Right cardiac atrium (tissue), 5 donors: ENCODE measurements at regions not wholly inside any gene's neighbourhood (a gene's known extent, or its start where the extent isn't known, plus 50 kb on each side); places are given as distances from the start of the nearest gene placed in this dataset.

Source experiments
- ATAC-seq, 2 donors: fragments of 200-7000 bp; cut with Tn5 transposase; one replicate each; pipeline versions ENCODE4 v1.8.0 to v1.9.1; 2020; ENCODE audit warnings: moderate library complexity in 2 of 2, mild to moderate bottlenecking in 1 of 2
- DNase-seq, 3 donors: peaks; one replicate each; pipeline ENCODE4 v3.0.0-alpha.2; 2020
- H3K27ac ChIP-seq: one replicate; pipeline ENCODE4 v1.5.1; 2013; ENCODE audit warnings: mild to moderate bottlenecking, low read length, control low read depth, moderate library complexity
- H3K27me3 ChIP-seq: one replicate; pipeline ENCODE4 v1.6.1; 2013; ENCODE audit not compliant: control insufficient read depth, insufficient read depth
- H3K4me1 ChIP-seq: one replicate; pipeline ENCODE4 v1.6.1; 2013; ENCODE audit warnings: low read length; ENCODE audit not compliant: control insufficient read depth, insufficient read depth
- H3K4me3 ChIP-seq: one replicate; pipeline ENCODE4 v1.5.1; 2013; ENCODE audit warnings: low read length, control low read depth
- H3K9me3 ChIP-seq: one replicate; pipeline ENCODE4 v1.6.1; 2013; ENCODE audit warnings: low read length; ENCODE audit not compliant: control insufficient read depth
- WGBS: extraction: QIAGEN DNeasy Blood & Tissue Kit; methylation state at CpG from one replicate; pipeline ENCODE4 v1.1.7; 2013; 5-methylcytosine and 5-hydroxymethylcytosine counted together
- intact Hi-C, 4 donors: fragments of 100-400 bp; cut with DNase I; formaldehyde crosslinking; loops; one replicate each; pipeline versions ENCODE4 v1.11.0 to v1.14.0; 2022 to 2023
- donor health status: healthy with polysubstance abuse.
- donor health status: DM: no; HTN: yes; CAD: no.
- donor health status: DM: no; HTN: no; CAD: no.
- donor health status: DM: no; HTN: yes; CAD: no; lungs with severe emphysema.
- donor health status: DM: yes; HTN: yes; CAD: no.

DNA sequence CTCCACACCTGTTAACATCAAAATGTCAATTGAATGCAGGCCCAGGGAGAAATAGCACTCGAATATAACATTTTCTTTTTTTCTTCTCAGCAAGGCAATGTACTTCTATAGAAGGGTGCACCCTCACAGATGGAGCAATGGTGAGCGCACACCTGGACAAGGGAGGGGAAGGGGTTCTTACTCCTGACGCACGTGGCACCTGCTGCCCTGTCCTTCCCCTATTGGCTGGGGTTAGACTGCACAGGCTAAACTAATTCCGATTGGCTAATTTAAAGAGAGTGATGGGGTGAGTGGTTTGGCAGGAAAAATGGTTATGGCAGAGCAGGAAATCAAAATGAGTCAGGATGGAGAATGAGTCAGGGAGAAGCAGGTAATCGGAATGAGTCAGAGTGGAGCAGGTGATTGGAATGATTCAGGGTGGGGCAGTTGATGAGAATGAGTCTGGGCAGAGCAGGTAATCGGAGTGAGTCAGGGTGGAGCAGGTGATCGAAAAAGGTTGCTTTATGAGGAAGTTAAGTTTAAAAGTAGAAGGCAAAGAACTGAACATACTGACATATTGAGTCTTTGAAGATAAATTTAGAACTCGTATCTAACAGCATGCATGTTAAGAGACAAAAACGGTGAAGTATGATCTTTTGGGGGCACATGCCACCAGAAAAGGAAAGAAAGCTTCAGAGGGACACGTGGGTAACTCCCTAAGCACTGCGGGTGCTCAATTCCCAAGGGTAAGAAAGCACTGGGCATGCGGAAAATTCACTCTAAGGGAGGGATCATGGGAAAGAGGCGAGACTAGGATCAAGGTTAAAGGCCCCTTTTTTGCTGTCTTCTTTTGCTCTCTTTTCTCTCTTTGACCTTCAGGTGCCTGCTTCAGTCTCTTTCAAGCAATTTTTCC lies 72.9 kb upstream of the GALNT15 start:
- Histone ChIP-seq H3K4me3 (no peak overlapping the region), H3K27ac (peak overlapping the region; percentile 45), H3K27me3 (no peaks in the 10 kb centered on the region), H3K4me1 (peaks cover 4% of the 10 kb centered on the region), H3K9me3 (no peaks in the 10 kb centered on the region)
- intact Hi-C loops, result no loop called here
- DNase-seq (no peak), ATAC-seq (no peak)
- 83% methylated on average over 14 of the region's 14 CpGs for WGBS

DNA sequence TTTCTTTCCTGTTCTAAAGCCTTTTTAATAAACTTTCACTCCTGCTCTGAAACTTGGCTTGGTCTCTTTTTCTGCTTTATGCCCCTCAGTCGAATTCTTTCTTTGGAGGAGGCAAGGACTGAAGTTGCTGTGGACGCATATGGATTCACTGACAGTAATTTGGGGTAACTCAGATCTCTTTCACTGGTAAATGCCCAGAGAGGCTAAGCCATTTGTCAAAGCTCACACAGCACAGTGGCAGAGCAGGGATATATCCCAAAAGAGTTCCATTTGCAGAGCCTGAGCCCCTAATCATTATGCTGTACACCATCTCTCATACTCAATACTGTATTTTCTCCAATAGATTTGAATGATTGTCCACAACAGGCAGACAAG lies 72.3 kb upstream of the GALNT15 start:
- ATAC-seq (no peak), DNase-seq (no peak)
- no peak overlapping the region for H3K4me3 ChIP-seq
- peaks cover 4% of the 10 kb centered on the region for H3K4me1 ChIP-seq
- H3K27ac ChIP-seq, result peak overlapping the region; percentile 45
- H3K9me3 ChIP-seq, result no peaks in the 10 kb centered on the region
- WGBS, result 86% methylated on average over 2 of the region's 2 CpGs
- no peaks in the 10 kb centered on the region for H3K27me3 ChIP-seq
- intact Hi-C loops, result no loop called here

DNA sequence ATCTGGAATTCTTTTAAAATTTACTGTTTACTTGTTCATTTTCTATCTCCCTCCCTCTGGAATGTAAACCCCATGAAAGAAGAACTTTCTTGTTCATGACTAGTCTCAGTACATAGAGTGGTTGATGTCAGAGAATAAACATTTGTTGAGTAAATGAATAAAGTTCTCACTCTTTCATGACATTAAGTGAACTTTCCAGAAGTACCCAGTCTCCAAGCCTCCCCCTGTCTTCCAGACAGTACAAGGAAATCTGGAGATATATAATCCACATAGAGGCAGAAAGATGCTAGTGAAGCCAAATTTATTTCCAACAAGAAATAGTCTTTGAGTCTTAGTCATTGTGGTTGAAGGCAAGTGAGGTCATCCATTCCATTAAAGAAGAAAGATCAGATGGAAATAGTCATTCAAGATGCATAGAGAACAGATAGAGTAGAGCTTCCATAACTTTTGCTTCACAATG lies 71.5 kb upstream of the GALNT15 start:
- no peak overlapping the region for H3K27ac ChIP-seq
- peaks cover 4% of the 10 kb centered on the region for H3K4me1 ChIP-seq
- ATAC-seq (peak; percentile 67 to 82), DNase-seq (no peak)
- H3K9me3 ChIP-seq, result no peaks in the 10 kb centered on the region
- no peak overlapping the region for H3K4me3 ChIP-seq
- no peaks in the 10 kb centered on the region for H3K27me3 ChIP-seq
- intact Hi-C loops, result no loop called here

DNA sequence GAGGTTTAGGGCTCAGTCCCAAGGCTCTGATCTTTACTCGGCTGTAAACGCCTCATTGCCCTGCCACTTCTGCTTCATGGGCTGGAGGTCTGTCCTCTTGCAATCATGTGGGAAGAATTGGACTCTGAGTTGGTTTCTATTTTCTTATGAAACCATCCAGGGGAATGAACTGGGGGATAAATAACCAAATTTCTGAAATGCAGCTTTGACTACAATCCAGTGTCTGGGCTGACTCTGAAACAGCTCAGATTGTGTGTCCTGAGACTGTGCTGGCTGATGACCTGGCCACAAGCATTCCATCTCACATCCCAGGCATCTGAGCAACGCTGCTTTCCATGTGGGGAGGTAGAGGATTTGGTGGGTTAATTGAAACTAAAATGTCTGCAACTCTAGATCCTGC lies 71.0 kb upstream of the GALNT15 start:
- peak; percentile 44 to 61 for ATAC-seq
- no peaks in the 10 kb centered on the region for H3K27me3 ChIP-seq
- H3K9me3 ChIP-seq, result no peaks in the 10 kb centered on the region
- DNase-seq, result no peak
- peaks cover 4% of the 10 kb centered on the region for H3K4me1 ChIP-seq
- WGBS, result 54% methylated on average over 3 of the region's 3 CpGs
- H3K27ac ChIP-seq, result peak overlapping the region; percentile 25
- intact Hi-C loops, result no loop called here
- no peak overlapping the region for H3K4me3 ChIP-seq

DNA sequence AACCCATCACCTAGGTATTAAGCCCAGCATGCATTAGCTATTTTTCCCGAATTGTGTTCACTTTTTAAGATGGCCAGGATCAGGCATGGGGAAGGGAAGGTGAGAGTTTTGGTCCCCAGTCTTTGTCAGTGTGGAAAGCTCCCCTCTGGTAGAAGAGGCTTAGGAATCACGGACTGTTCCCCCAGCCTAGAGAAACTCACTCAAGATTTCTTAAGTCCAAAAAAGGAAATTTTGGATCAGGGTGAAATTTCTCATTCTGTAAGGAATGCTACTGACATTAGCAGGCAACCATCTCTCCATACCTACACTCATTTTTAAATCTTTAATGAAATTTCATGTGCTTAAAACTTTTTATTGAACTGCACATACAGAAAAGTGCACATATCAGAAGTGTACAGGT lies 70.3 kb upstream of the GALNT15 start:
- ATAC-seq (no peak), DNase-seq (no peak)
- H3K27me3 ChIP-seq, result no peaks in the 10 kb centered on the region
- no peak overlapping the region for H3K27ac ChIP-seq
- H3K4me1 ChIP-seq, result peaks cover 4% of the 10 kb centered on the region
- no peak overlapping the region for H3K4me3 ChIP-seq
- intact Hi-C loops, result no loop called here
- WGBS, result 74% methylated on average over 2 of the region's 2 CpGs
- H3K9me3 ChIP-seq, result no peaks in the 10 kb centered on the region

DNA sequence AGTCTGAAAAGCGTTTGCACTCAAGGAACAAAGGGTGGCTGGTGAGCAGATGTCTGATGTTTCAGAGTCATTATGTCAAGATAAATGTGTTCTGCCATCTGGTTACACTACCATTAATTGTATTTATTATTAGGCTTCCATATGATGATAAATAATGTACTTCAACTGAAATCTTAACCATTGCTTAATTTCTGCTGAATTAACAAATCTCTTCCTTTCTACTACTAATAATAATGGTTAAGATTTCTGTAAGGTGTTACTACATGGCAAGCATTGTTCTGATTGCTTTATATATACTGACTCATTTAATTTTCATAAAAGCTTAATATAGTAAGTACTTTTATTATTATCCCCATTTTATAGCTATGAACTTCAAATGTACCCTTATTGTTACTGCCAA lies 68.4 kb upstream of the GALNT15 start:
- no peak overlapping the region for H3K27ac ChIP-seq
- peaks cover 4% of the 10 kb centered on the region for H3K4me1 ChIP-seq
- ATAC-seq (no peak), DNase-seq (no peak)
- WGBS, result 91% methylated on average over 1 of the region's 1 CpG
- no peaks in the 10 kb centered on the region for H3K9me3 ChIP-seq
- intact Hi-C loops, result no loop called here
- no peaks in the 10 kb centered on the region for H3K27me3 ChIP-seq
- H3K4me3 ChIP-seq, result no peak overlapping the region

DNA sequence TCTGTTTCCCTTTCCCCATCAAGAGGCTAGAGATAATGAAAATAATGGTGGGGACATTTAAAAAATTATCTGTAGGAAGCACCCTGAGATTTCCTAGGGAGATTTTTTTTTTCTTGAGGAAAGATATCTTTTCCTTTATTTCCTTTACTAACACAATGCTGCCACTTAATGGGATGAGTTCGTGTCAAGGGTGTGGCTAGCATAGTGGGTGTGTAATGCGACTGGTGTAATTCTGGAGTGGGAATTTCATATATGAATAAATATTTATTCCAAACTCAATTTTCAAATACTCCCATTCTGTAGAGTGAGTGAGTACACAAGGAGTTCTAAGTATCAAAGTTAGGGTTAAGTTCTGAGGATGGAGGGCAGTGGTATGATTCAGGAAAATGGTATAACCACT lies 66.1 kb upstream of the GALNT15 start:
- DNase-seq, result no peak
- H3K4me1 ChIP-seq, result no peaks in the 10 kb centered on the region
- no peak for ATAC-seq
- WGBS, result 70% methylated on average over 2 of the region's 2 CpGs
- intact Hi-C loops, result no loop called here
- H3K4me3 ChIP-seq, result no peak overlapping the region
- no peak overlapping the region for H3K27ac ChIP-seq
- no peaks in the 10 kb centered on the region for H3K9me3 ChIP-seq
- no peaks in the 10 kb centered on the region for H3K27me3 ChIP-seq

DNA sequence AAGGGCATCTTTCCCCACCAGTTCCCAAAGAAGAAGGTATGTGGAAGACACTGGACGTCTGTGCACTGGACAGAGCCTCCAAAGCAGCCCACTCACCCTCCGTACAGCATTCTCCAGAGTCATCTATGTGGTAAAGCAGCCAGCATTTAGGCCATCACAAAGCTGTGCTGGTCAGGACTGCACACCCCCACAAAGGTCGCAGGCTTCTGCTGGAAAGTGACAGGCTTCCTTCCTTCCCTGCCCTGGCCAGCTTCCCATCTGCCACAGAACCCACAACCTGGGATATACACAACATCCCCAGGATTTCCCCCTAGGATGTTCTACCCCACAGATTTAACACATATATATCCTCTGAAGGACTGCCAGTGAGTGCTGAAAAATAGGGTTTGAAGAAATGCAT lies 64.6 kb upstream of the GALNT15 start:
- ATAC-seq, result peak in 1 of 2 donors; percentile 20
- Histone ChIP-seq H3K27ac (no peak overlapping the region), H3K9me3 (no peaks in the 10 kb centered on the region), H3K4me3 (no peak overlapping the region), H3K4me1 (no peaks in the 10 kb centered on the region), H3K27me3 (no peaks in the 10 kb centered on the region)
- no peak for DNase-seq
- 67% methylated on average over 3 of the region's 3 CpGs for WGBS
- intact Hi-C loops, result no loop called here

DNA sequence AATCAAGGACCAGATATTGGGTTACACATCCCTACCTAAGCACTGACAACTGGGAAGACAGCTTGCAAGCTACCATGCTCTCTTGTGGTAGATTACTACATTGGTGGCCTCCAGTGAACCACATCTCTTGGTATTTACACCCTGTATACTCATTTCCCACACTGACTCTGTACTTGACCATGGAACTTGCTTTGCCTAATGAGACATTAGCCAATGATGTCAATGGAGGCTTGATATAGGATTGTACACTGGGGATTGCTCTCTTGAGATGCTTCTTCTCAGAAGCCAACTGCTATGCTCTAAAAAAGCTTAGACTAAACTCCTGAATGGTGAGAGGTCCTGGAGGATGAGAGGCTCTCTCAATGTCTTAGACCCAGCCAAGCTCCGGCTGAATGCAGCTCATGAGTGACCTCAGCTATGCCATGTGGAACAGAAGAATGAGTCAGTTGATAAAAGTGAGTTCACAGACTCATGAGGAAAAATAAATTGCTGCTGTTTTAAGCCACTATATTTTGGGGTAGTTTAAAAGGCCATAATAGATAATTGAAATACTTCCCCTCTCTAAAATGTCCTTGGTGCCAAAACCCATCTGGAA lies 61.5 kb upstream of the GALNT15 start:
- Histone ChIP-seq H3K4me3 (no peak overlapping the region), H3K4me1 (no peaks in the 10 kb centered on the region), H3K27ac (no peak overlapping the region), H3K27me3 (no peaks in the 10 kb centered on the region), H3K9me3 (no peaks in the 10 kb centered on the region)
- DNase-seq (peak in 1 of 3 donors; percentile 41), ATAC-seq (peak; percentile 56 to 71)
- WGBS, result 54% methylated on average over 1 of the region's 1 CpG
- intact Hi-C loops, result no loop called here

DNA sequence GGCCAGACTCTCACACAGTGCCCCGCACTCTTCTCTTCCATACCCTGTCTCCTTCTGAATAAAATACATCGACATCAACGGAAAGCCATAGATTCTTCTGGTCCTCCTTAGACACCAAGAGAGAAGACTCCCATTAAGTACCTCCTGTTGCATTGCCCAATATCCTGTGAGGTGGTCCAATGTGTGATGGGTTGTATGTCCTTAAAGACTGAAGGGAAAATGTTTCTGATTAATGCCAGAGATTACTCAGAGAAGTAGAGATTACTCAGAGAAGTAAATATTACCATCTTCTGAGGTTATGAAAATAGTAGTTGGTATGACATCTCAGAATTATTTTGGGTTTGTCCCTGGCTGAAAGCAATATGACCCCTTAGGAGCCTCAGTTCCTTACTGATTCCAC lies 60.8 kb upstream of the GALNT15 start:
- intact Hi-C loops, result no loop called here
- WGBS, result 77% methylated on average over 3 of the region's 3 CpGs
- ATAC-seq (no peak), DNase-seq (no peak)
- Histone ChIP-seq H3K27ac (no peak overlapping the region), H3K4me3 (no peak overlapping the region), H3K4me1 (no peaks in the 10 kb centered on the region), H3K9me3 (no peaks in the 10 kb centered on the region), H3K27me3 (no peaks in the 10 kb centered on the region)

DNA sequence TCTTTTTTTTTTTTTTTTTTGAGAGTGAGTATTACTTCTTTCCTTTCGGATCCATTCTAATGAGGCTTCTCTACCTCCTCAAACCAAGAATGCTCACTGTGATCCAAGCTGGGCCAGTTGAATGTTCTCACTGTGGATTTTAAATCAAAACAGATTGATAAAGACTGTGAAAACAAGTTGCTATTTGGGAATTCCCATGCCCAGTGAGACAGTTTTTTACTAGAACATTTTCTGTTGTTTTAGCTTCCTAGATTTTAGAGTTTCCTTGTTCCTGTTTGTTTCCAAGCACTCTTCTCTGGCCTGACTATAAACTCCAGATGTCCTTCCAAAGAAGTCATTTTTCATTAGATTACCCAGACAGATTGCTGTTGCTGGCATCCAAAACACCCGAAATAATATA lies 60.1 kb upstream of the GALNT15 start:
- H3K9me3 ChIP-seq, result no peaks in the 10 kb centered on the region
- DNase-seq (no peak), ATAC-seq (peak in 1 of 2 donors; percentile 70)
- intact Hi-C loops, result no loop called here
- H3K27me3 ChIP-seq, result no peaks in the 10 kb centered on the region
- 59% methylated on average over 2 of the region's 2 CpGs for WGBS
- H3K4me1 ChIP-seq, result no peaks in the 10 kb centered on the region
- no peak overlapping the region for H3K4me3 ChIP-seq
- no peak overlapping the region for H3K27ac ChIP-seq
